HG02759 (cell line): ENCODE measurements at regions not wholly inside any gene's neighbourhood (a gene's known extent, or its start where the extent isn't known, plus 50 kb on each side); places are given as distances from the start of the nearest gene placed in this dataset.

ENCODE experiments used
- ATAC-seq: cut with Tn5 transposase; IDR thresholded peaks from one replicate; pipeline ENCODE4 v1.9.1; 2021; ENCODE audit warnings: mild to moderate bottlenecking, moderate library complexity; ENCODE audit not compliant: unreplicated experiment

DNA sequence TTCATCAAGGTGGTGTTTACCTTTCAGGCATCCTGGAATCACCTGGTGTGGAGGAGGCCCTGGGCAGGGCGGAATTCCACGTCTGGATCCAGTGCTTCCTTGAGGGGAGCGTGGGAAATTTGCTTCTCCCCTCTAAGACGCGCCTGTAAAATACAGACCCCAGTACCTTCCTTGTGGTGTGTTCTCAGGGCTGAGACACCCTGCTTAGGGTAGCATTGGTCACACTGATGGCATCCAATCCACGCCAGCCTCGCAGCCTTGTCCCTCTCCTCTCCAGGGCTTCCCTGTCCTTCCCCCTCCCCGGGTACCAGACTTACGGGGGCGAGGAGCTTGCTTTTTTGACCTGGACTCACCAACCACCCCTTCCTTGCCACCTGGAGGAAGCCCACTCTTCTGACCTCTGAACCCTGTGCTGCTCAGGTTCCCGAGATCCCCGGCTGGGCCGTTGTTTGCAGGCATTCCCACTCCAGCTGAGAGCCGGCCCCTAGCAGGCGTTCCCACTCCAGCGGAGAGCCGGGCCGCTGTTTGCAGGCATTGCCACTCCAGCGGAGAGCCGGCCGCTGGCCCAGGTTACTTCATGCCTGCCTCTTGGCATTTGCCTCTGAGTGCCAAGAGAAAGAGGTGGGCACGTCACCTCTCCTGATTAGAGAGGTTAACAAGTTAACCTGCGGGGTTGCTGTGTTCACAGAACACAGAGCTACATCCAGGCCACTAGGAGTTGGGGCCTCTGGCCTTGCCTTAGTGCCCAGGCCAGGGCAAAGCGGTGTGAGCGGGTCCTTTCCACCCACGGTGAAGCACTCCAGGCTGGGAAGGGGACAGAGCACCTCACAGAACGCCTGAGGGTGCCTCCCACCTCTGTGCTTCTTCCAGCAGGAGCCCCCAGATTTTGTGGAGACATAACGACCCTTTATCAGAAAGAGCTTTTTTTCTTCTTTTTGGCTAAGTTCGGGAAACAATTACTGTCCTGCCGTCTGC is 254.0 kb upstream of the PPP2R2D start:
- no peak for ATAC-seq

DNA sequence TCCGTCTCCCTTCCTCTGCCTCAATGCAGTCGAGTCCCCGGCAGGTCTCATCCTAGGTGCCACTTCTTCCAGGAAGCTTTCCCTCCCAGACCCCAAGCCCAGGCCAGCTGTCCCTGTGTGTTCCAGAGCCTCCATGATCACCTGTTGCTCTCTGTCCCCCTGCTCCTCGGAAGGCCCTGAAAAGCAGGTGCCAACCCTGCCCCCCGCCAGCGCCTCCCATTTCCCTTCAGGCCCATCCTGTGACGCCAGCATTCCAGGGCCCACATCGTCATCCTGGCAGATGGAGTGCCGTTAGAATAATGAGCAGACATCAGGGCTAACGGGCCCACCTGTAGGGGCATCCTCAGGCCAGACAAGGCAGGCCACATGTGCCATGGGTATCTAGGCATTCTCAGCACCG is 253.0 kb upstream of the PPP2R2D start:
- no peak for ATAC-seq

DNA sequence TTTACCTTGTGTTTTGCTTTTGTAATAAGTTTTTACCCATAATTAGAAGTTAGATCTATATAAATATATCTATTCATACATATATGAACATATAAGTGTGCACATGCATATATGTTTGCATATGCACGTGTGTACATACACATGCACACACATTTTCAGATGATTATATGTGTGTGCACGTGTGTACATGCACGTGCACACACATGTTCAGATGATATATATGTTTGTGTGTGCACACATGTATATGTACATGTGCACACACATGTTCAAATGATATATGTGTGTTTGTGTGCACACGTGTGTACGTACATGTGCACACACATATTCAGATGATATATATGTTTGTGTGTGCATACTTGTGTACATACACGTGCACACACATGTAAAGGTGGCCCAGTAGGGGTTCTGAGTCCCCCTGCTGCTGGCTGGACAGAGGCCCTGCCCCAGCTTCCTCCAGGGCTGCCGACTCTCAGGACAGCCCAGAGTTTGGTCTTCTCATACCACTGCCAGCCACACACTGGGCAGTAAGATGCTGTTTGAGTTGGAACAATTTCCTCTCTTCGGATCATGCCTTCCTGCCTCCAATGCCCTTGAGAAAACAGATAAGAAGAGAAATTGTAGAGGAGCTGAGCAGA is 252.3 kb upstream of the PPP2R2D start:
- no peak for ATAC-seq

DNA sequence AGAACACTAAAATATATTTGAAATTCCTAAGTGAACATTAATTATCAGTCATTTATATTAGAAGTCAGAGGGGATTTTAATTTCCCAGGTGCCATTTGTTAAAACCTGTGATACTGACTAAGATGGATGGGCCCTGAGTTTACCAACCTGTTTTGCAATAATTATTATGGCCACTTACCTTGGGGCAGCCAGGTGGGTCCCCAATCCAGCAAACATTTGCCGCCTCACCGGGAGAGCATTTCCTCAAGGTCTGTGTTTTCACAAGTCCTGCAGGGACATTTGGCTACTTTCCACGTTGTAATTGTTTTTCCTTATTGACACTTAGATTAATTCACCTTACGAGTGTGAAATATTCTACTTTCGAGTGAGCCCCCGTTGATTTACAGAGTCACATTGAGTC is 251.2 kb upstream of the PPP2R2D start:
- no peak for ATAC-seq

DNA sequence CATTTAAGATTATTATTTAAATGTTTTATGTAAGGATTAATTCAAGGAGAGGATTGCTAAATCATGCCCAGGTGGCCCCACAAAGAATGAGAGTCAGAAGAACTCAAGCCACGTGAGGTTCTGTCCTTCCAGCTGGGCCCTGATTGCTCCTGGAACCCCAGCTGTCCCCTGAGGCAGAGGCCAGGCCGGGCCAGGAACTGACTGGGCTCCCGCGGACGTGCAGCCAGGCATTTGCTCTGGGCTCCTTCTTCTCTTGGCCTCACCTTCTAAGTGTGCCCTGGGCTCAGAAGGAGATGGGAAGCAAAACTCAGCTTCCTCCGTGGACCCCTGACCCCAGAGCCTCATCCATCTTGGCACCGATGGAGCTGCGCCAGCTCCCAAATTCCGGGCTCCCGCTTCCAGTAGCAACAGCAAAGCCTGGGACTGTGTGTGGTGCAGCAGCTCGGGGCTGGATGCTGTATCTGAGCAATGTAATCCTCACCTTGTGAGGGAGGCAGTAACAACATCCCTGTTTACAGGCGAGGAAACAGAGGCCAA is 250.6 kb upstream of the PPP2R2D start:
- no peak for ATAC-seq

DNA sequence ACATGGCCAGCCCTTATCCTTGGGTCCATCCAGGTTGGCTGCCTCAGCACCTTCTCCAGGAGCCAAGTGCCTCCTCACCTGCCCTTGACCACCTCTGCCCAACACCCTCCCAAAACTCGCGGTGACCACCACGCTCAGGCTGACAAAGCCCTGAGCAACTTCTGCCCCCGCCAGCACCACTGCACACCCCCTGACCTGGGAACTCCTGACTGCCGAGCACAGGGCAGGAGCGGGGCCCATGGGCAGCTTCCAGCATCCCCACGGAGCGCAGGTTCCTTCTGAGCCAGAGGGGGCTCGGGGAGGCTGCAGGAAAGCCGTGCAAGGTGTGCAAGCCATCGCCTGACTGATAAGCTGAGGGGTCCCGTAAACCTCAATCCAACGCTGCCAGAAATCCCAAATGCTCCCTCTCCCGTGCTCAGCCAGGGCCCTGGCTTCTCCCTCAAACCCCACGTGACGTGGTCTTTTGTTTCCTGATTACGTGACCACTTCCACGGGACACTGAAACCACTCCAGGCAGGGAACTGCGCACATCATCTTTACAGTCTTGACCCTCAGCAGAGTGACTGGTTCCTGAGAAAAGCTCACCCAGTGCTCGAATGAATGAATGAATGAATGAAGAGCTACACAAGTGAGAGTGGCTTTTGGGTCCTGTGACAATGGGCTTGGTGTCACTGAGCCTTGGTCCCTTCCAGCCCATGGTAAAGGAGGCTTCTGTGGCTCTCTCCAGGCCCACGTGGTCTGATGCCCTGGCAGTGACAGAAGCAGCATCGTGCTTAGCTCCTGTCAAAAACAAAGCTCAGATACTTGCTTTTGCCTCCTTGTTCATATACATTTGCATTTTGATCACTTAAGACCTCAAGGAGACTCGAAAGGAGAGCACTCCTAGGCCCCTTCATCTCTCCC is 249.8 kb upstream of the PPP2R2D start:
- no peak for ATAC-seq

DNA sequence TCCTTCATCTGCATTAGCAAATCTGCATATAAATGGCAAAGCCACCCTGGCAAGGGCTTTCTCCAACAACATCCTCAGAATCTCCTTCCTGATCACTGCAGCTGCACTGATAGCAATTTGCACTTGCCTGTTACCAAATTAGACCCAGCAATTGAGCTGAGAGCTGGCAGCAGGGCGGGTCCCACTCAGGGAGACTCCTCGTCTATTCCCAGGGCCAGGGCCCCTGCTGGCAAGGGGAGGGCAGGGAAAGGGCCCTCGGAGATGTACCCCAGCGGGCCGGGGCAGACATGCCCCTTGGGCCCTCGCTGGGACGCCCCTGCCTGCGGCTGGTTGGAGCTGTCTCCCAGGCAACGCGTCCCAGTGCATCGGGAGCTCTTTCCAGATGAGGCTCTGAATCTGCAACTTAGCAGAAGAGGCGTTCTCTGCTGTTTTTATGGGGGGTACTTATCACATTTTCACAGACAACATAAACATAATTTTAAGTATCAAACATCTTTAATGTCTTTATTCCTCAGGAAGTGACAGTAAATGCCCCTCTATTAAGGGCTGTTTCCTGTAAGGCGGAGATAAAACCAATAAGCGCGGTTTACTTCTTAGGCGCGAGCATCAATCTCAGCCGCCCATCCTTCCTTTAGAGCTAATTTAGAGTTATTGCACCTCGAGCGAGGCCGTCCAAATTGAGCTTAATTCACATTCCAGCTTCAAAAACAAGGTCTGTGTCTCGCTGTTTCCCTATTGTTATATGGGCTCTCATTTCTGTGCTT is 249.0 kb upstream of the PPP2R2D start:
- no peak for ATAC-seq

DNA sequence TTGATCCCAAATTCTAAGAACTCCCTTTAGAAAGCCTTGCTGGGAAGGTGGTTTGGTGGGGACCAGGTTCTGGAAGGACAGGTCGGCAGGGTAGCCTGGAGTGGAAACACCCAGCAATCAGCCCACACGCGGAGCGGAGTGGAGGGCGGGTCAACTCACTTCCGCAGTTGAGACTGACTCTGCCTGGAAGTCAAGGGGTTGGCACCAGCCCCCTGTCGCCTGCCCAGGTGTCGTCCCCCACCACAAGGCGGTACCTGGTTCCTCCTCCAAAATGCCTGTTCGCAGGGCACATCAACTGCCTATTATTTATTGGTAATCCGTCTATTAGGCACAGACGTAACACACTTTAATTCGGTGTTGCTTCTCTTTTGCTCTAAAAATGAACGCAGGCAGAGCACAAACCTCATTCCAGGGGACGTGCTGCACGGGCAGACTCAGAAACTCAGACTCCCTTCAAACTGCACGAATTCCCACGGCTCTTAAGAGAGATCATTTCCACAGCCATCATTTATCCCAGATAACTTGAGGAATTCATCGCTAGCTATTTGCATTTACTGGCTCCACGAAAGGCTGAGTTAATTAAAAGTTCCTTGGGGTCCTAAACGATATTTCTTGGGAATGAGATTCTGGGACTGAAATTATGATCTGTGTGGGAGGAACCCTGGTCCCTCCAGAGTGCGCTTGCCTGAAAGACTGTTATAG is 248.2 kb upstream of the PPP2R2D start:
- no peak for ATAC-seq

DNA sequence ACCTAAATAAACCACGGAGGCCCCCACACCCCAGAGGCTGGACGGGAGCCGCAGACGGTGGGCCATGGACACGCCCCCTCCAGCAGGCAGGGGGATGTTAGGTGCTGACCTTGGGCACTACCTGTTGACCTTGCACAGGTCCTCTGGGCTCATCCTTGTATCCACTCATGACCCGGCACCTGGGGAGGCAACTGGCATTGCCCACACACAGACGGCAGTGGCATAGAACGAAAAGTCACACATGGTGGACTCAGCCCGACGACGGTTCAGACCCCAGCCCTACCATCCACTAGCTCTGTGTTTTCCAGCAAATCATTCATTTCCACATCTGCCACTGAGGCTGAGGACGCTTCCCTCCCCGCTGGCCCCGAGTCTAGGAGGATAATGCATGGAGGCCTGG is 247.7 kb upstream of the PPP2R2D start:
- no peak for ATAC-seq

DNA sequence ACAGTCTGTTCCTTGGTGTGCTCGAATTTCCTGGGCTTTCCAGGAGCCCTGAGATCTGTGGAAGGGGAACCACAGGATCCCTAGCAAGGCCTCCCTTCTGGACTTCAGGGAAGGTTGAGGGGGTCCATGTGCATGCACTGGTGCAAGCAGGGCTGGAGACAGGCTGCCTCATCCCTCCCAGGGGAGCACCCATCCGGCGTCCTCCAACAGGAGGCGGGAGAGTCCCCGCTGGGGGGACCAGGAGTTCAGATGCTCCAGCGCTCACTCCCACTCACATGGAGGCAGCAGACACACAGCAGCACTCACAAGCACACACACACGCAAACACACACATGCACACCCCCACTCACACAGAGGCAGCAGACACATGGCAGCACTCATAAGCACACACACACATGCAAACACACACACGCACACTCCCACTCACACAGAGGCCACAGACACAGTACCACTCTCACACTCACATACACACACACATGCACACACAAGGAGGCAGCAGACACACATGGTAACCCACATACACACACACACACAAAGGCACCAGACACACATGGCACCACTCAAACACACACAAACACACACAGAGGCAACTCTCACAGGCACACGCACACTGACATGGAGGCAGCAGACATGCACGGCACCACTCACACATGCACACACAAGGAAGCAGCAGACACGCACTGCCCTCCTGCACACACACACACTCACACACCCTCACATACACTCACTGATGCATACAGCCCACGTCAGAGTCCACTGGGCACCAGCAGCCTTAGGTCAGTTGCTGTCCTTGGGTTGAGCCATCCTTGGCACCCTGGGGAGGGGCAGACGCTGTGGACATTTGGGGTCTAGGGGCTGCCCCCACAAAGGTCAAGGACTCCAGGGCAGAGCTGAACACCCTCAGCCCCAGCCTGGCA is 247.0 kb upstream of the PPP2R2D start:
- ATAC-seq: no peak

DNA sequence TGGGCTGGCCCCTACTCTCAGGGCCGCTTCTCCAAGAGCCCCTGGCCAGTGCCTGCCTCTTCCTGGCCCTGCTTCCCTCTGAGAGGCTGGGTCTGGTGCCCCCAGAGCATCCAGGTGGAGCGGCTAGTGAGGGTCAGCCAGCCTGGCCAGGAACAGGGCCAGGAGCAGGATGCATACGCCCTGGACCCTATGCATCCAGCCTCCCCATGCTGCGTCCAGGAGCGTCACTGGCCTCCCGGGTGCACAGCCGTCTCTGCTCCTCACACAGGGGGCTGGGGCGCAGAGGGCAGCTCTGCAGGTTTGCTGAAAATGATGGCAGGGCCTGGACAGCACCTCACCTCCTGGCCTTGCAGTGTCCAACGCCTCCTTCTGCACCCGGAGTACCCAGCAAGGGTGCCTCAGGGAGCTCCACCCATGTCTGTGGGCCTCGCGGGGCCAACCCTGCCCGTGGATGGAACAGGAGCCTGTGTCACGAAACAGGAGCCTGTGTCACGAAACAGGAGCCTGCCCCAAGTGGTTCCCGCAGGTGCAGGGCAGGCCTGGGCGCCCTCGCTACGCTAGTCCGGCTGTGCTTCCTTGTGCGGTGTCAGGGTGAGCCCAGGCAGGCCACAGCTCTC is 246.2 kb upstream of the PPP2R2D start:
- no peak for ATAC-seq

DNA sequence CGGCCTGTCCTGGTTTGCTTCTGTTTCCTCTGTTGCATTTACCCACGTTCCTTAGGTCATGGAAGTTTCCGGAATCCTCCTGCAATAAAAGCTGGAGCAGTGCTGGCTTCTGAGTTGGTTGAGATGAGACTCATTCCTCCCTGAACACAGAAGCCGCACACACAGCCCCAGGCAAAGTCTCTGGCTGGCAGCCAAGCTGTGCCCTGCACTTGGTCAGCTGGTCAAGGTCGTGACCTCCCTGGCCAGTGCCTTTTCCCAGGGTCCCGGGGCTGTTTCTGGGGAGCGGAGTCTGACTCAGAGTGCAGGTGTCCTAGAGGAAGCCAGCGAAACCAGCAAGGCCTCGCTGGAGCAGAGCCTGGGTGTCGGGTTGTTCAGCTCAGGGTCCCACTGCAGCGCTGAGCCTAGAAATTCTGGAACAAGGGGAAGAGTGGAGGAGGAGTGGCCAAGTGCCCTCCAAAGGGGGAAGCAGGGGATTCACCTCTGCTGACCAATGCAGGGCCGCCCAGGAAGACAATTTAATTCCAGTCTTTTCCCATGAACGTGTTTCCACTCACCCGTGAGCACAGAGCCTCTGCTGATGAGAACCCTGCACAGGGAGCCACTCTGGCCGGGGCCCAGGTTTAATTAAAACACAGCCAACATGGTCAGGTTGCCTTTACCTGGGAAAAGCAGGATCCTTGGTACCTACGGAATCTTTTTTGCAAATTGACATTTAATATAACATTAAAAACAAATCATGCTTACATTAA is 245.5 kb upstream of the PPP2R2D start:
- no peak for ATAC-seq

DNA sequence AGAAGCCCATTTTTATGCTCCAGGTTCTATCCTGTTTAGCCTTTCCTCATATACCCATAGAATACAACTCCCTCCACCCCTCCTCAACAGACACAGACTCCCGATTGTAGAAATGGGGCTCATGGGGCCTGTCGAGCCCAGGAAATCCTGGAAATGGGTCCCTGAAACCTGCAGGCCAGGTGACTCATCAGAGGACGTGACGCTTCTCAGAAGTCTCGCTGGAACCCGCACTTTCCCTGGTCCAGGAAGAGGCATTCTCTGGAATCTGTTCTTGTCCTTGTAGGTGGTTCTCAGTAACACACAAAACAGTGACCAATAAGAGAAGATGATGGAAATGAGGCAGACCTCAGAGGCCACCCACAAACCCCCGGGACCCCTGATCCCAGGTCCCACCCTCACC is 244.8 kb upstream of the PPP2R2D start:
- no peak for ATAC-seq

DNA sequence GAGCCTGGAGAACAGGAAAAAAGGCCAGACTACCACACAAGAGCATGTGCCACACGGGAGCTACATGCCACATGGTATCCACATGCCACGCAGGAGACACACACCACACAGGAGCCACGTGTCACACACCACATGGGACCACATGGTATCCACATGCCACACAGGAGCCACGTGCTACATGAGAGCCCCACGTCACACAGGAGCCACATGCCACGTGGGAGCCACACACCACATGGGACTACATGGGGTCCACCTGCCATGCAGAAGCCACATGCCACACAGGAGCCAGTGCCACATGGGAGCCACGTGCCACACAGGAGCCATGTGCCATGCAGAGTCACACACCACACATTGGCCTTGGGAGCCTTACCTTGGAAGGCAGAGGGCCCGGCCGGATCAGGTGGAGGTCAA is 244.4 kb upstream of the PPP2R2D start:
- ATAC-seq: no peak

DNA sequence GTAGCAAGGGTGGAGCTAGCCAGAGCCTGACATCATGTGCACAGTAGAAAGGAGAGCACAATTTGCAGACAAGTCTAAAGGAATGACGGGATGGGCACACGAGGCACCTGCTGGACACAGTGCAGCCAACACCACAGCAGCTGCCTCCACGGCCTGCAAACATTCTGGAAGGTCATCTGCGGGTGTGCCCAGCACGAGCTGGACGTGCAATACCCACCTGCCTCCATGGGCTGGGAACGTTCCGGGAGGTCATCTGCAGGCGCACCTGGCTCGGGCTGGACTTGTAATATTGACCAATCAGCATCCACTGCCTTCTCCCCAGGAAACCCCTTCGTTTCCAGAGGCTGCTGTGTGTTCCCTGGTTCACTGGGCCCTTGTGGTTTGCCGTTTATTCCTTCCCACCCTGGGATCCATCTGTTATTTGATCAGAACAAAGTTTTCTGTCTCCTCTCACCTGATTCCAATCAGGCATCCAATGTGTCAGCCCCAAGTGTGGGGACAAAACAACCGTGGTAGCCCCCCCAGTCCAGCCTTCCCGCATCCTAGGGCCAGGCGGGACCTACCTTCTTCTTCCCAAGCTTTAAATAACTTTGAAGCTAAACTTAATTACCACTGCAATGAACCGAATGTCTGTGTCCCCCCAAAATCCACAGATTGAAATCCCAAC is 243.4 kb upstream of the PPP2R2D start:
- ATAC-seq: no peak

DNA sequence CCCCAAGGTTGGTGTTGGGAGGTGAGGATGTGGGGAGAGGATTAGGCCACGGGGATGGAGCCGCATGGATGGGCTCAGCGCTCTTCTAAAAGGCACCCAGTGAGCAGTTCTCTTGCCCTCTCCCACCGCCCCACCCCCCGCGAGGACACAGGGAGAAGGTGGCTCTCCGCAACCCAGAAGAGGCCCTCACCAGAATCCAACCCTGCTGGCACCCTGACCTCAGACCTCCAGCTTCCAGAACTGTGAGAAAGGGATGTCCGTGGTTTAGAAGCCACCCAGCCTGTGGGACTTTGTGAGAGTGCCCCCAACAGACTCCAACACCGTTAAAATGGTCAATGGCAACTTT is 242.8 kb upstream of the PPP2R2D start:
- ATAC-seq: no peak

DNA sequence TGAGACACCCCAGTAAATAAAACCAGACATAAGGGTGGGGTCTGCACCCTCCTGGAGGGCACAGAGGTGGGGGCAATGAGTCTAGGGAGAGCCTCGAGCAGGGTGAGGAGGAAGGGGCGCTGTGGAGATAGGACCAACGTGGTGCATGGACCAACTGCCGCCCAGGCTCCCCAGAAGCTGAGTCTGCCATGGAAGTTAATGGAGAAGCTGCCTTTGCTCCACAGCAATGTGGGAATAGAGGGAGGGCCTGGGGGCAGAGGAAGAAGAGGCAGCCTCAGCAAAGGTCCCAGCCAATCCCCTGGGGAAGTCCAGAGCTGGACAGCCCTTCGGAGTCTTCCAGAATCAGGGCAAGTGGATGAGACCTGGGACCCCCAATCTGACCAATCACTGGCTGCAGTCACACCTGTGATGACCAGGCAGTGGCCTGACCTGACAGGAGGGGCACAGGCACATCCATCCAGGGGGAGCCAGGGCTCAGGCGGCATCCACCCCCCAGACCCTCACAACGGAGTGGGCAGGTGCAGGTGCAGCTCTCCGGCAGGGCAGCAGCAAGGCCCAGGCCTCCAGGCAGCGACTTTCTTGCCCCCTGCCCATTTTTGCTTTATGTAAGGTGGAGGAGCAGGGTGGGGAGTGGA is 242.2 kb upstream of the PPP2R2D start:
- ATAC-seq: no peak
